CD8-positive, alpha-beta memory T cell (primary cell): ENCODE measurements at regions not wholly inside any gene's neighbourhood (a gene's known extent, or its start where the extent isn't known, plus 50 kb on each side); places are given as distances from the start of the nearest gene placed in this dataset.

Experiments
- CTCF ChIA-PET: fragments of 350-600 bp; sonication (Branson Sonifier 250); formaldehyde crosslinking; loops from one replicate; lab custom pipeline; 2021; ENCODE audit warnings: antibody characterized with exemption; lab: Charles Lee
- POLR2A ChIA-PET: fragments of 350-600 bp; sonication (Branson Sonifier 250); formaldehyde crosslinking; loops from one replicate; lab custom pipeline; 2021; ENCODE audit warnings: antibody characterized with exemption; lab: Charles Lee
- DNase-seq, 5 donors: peaks; one replicate each; pipeline versions ENCODE4 v3.0.0 to v3.0.0-alpha.2; 2020 to 2022; ENCODE audit warnings: mixed read lengths in 1 of 5
- H3K27ac ChIP-seq: one replicate; pipeline ENCODE4 v1.7.0; 2013; ENCODE audit warnings: low read depth, mild to moderate bottlenecking, low read length, moderate library complexity
- H3K27me3 ChIP-seq: 2 replicates; pipeline ENCODE4 v1.7.0; 2013; ENCODE audit warnings: low read length, mild to moderate bottlenecking; ENCODE audit not compliant: insufficient read depth, poor library complexity, severe bottlenecking
- H3K36me3 ChIP-seq: 2 replicates; pipeline ENCODE4 v1.7.0; 2013; ENCODE audit warnings: mild to moderate bottlenecking, low read length, moderate library complexity; ENCODE audit not compliant: insufficient read depth
- H3K4me1 ChIP-seq: 2 replicates; pipeline ENCODE4 v1.7.0; 2013; ENCODE audit warnings: mild to moderate bottlenecking, low read length, moderate library complexity; ENCODE audit not compliant: insufficient read depth
- H3K4me3 ChIP-seq: 2 replicates; pipeline ENCODE4 v1.7.0; 2013; ENCODE audit warnings: mild to moderate bottlenecking, low read length
- H3K9me3 ChIP-seq: 2 replicates; pipeline ENCODE4 v1.7.0; 2013; ENCODE audit warnings: mild to moderate bottlenecking, low read length
- H3K27ac Mint-ChIP-seq, 8 donors: one replicate each; pipeline ENCODE4 v1.8.0; 2020 to 2021; ENCODE audit warnings: mixed read lengths in 8 of 8, mild to moderate bottlenecking in 6 of 8, inconsistent platforms in 3 of 8, moderate library complexity in 3 of 8
- H3K27me3 Mint-ChIP-seq, 2 donors: one replicate each; pipeline ENCODE4 v1.8.0; 2020 to 2021; ENCODE audit warnings: mixed read lengths in 2 of 2, mild to moderate bottlenecking in 1 of 2, moderate library complexity in 1 of 2
- H3K36me3 Mint-ChIP-seq, 3 donors: one replicate each; pipeline ENCODE4 v1.8.0; 2020 to 2021; ENCODE audit warnings: mixed read lengths in 3 of 3, inconsistent platforms in 1 of 3, mild to moderate bottlenecking in 1 of 3
- H3K4me1 Mint-ChIP-seq, 3 donors: one replicate each; pipeline ENCODE4 v1.8.0; 2020 to 2021; ENCODE audit warnings: mixed read lengths in 3 of 3, inconsistent platforms in 1 of 3, mild to moderate bottlenecking in 1 of 3
- H3K4me3 Mint-ChIP-seq, 7 donors: one replicate each; pipeline ENCODE4 v1.8.0; 2020 to 2021; ENCODE audit warnings: mixed read lengths in 7 of 7, mild to moderate bottlenecking in 6 of 7, moderate library complexity in 4 of 7, inconsistent platforms in 2 of 7
- H3K9me3 Mint-ChIP-seq, 5 donors: one replicate each; pipeline ENCODE4 v1.8.0; 2020 to 2022; ENCODE audit warnings: mixed read lengths in 5 of 5, mild to moderate bottlenecking in 3 of 5, moderate library complexity in 2 of 5, inconsistent platforms in 1 of 5

DNA sequence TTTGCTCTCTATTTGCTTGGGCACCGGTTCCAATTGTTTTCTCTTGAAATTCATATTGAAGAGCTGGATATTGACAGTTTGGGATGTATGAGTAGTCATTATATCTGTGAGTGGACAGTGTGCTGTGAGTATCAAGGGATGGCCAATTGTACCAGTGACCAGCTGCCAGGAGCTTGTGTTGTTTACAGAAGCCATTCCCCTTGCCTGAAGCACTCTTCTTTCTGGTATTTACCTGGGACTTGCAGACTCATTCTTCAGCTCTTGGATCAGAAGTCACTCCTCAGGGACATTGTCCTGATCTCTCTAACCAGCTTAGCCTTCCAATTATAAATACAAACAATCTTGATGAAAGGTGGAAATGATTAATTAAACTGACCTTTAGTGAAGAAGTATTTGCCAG, 438.3 kb upstream of the LRATD1 start:
- ChIA-PET CTCF (no interaction called here), POLR2A (no interaction called here)
- no peak overlapping the region for H3K4me3 ChIP-seq
- H3K4me1 ChIP-seq: no peaks in the 10 kb centered on the region
- no peaks in the 10 kb centered on the region for H3K36me3 ChIP-seq
- H3K9me3 Mint-ChIP-seq: peaks cover 2 to 15% (median 10%) of the 10 kb centered on the region in 5 donors
- no peak overlapping the region for H3K27ac Mint-ChIP-seq
- H3K27me3 Mint-ChIP-seq: no peaks in the 10 kb centered on the region
- no peak overlapping the region for H3K4me3 Mint-ChIP-seq
- H3K36me3 Mint-ChIP-seq: no peaks in the 10 kb centered on the region
- no peak overlapping the region for H3K27ac ChIP-seq
- H3K9me3 ChIP-seq: no peaks in the 10 kb centered on the region
- H3K4me1 Mint-ChIP-seq: no peaks in the 10 kb centered on the region
- no peak for DNase-seq
- H3K27me3 ChIP-seq: no peaks in the 10 kb centered on the region

- H3K27ac Mint-ChIP-seq: no peak overlapping the region
- H3K27me3 Mint-ChIP-seq: no peaks in the 10 kb centered on the region
- no peaks in the 10 kb centered on the region for H3K4me1 ChIP-seq
- ChIA-PET CTCF (no interaction called here), POLR2A (no interaction called here)
- no peak overlapping the region for H3K4me3 ChIP-seq
- no peak overlapping the region for H3K4me3 Mint-ChIP-seq
- no peaks in the 10 kb centered on the region for H3K4me1 Mint-ChIP-seq
- no peak overlapping the region for H3K27ac ChIP-seq
- H3K27me3 ChIP-seq: no peaks in the 10 kb centered on the region
- DNase-seq: no peak
- no peaks in the 10 kb centered on the region for H3K36me3 Mint-ChIP-seq
- H3K36me3 ChIP-seq: no peaks in the 10 kb centered on the region
- H3K9me3 ChIP-seq: no peaks in the 10 kb centered on the region
- peaks cover 5 to 19% (median 9%) of the 10 kb centered on the region in 5 donors for H3K9me3 Mint-ChIP-seq
Observed at GRCh38 chr2:14197293-14197692, 435.2 kb upstream of the LRATD1 start.

- ChIA-PET CTCF (no interaction called here), POLR2A (no interaction called here)
- Mint-ChIP-seq H3K9me3 (peaks cover 4 to 21% (median 9%) of the 10 kb centered on the region in 5 donors), H3K4me3 (no peak overlapping the region), H3K36me3 (no peaks in the 10 kb centered on the region), H3K27ac (no peak overlapping the region), H3K4me1 (no peaks in the 10 kb centered on the region), H3K27me3 (no peaks in the 10 kb centered on the region)
- no peaks in the 10 kb centered on the region for H3K4me1 ChIP-seq
- no peak for DNase-seq
- H3K4me3 ChIP-seq: no peak overlapping the region
- no peak overlapping the region for H3K27ac ChIP-seq
- no peaks in the 10 kb centered on the region for H3K27me3 ChIP-seq
- H3K36me3 ChIP-seq: no peaks in the 10 kb centered on the region
- no peaks in the 10 kb centered on the region for H3K9me3 ChIP-seq
Observed at GRCh38 chr2:14199040-14199439, 433.5 kb upstream of the LRATD1 start.

DNA sequence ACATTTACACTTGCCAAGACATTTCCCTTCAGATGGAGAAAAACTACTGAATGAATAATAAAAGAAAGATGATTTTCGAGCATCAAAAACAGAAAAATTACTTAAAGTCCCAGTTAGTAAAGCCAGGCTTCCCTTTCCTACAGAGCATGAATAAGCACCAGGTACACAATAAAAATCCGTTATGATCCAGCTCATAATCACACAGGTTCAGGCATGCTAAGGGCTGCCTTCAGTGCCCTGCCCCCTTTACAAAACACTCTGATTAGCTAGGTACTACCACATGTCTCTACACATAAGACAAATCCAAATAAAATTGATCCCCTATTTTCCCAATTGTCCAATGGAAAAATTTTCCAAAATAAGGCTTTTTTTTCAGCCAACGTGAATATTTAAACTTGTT, 413.2 kb upstream of the LRATD1 start:
- Mint-ChIP-seq H3K9me3 (peaks cover 0 to 21% (median 9%) of the 10 kb centered on the region in 5 donors), H3K4me3 (no peak overlapping the region), H3K27me3 (no peaks in the 10 kb centered on the region), H3K4me1 (no peaks in the 10 kb centered on the region), H3K27ac (no peak overlapping the region), H3K36me3 (no peaks in the 10 kb centered on the region)
- Histone ChIP-seq H3K27ac (no peak overlapping the region), H3K4me3 (no peak overlapping the region), H3K27me3 (no peaks in the 10 kb centered on the region), H3K4me1 (no peaks in the 10 kb centered on the region), H3K9me3 (no peaks in the 10 kb centered on the region), H3K36me3 (no peaks in the 10 kb centered on the region)
- CTCF ChIA-PET: no interaction called here
- POLR2A ChIA-PET: no interaction called here
- no peak for DNase-seq

DNA sequence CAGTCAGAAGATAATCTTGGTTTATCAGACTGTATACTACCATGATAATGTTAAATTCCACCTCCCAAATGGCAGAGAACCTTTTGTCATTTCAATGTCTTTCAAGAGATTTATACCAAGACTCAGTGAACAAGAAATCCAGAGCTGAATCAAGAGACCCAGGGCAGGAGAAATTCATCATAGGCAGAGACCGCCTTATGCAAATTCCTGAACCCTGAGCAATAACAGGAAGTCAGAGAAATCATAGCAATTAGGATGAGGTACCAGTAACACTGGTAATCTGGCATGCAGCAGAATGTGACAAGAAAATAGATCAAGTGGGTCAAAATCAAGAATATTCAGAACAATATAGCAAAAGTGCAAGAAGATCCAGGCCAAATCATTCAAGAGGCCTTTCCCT, 412.4 kb upstream of the LRATD1 start:
- Mint-ChIP-seq H3K4me3 (no peak overlapping the region), H3K4me1 (no peaks in the 10 kb centered on the region), H3K27ac (no peak overlapping the region), H3K36me3 (no peaks in the 10 kb centered on the region), H3K27me3 (no peaks in the 10 kb centered on the region), H3K9me3 (peaks cover 0 to 21% (median 9%) of the 10 kb centered on the region in 5 donors)
- no peak for DNase-seq
- CTCF ChIA-PET: no interaction called here
- Histone ChIP-seq H3K4me3 (no peak overlapping the region), H3K4me1 (no peaks in the 10 kb centered on the region), H3K27me3 (no peaks in the 10 kb centered on the region), H3K36me3 (no peaks in the 10 kb centered on the region), H3K9me3 (no peaks in the 10 kb centered on the region), H3K27ac (no peak overlapping the region)
- POLR2A ChIA-PET: no interaction called here

GRCh38 chr2:14221466-14221865, 411.1 kb upstream of the LRATD1 start:
- Histone ChIP-seq H3K4me1 (no peaks in the 10 kb centered on the region), H3K9me3 (no peaks in the 10 kb centered on the region), H3K27ac (no peak overlapping the region), H3K4me3 (no peak overlapping the region), H3K27me3 (no peaks in the 10 kb centered on the region), H3K36me3 (no peaks in the 10 kb centered on the region)
- DNase-seq: no peak
- POLR2A ChIA-PET: no interaction called here
- Mint-ChIP-seq H3K9me3 (peaks cover 0 to 17% (median 10%) of the 10 kb centered on the region in 5 donors), H3K36me3 (no peaks in the 10 kb centered on the region), H3K4me3 (no peak overlapping the region), H3K27me3 (no peaks in the 10 kb centered on the region), H3K4me1 (no peaks in the 10 kb centered on the region), H3K27ac (no peak overlapping the region)
- CTCF ChIA-PET: no interaction called here

DNA sequence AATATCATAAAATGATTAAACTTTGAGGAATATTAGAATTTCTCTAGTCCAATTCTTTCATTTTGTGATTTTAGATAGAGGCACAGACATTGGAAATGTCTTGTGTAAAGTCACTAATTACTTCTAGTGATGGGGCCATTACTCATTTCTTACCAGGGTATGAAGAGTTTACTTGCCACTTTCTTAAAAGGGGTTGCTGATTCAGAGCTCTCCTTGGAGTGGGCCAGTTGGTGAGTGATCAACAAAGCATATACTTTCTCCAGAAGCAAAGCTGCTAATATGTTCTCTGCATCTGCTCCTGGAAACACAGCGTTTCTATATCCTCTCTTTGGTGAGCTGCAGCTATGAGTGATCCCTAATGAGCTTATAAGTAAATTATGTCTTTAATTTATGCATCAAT, 408.9 kb upstream of the LRATD1 start:
- Mint-ChIP-seq H3K36me3 (no peaks in the 10 kb centered on the region), H3K9me3 (peaks cover 2 to 15% (median 11%) of the 10 kb centered on the region in 5 donors), H3K4me3 (no peak overlapping the region), H3K4me1 (no peaks in the 10 kb centered on the region), H3K27me3 (no peaks in the 10 kb centered on the region), H3K27ac (no peak overlapping the region)
- no peaks in the 10 kb centered on the region for H3K36me3 ChIP-seq
- POLR2A ChIA-PET: no interaction called here
- no peaks in the 10 kb centered on the region for H3K9me3 ChIP-seq
- H3K4me1 ChIP-seq: no peaks in the 10 kb centered on the region
- no peaks in the 10 kb centered on the region for H3K27me3 ChIP-seq
- CTCF ChIA-PET: no interaction called here
- H3K4me3 ChIP-seq: no peak overlapping the region
- no peak for DNase-seq
- H3K27ac ChIP-seq: no peak overlapping the region

DNA sequence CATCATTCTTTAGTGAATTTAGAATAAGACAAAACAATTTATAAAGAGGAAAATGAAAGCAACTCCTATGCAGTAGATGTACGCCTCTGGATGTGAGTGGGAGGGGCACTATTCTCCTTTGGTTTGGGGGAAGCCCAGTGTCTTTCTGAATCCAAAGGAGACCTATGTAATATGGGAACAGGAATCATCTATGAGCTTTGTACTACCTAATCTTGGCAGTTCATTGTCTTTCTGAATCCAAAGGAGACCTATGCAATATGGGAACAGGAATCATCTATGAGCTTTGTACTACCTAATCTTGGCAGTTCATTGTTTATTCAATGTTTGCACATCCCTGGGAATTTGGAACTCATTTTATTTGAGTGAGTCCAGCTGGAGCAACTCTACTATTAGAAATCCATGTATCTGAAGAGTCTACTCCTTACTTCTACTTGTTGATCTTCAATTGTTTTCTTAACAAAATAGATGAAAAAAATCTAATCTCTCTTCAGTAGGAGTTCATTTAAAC, 401.1 kb upstream of the LRATD1 start:
- ChIA-PET CTCF (no interaction called here), POLR2A (no interaction called here)
- Mint-ChIP-seq H3K27me3 (no peaks in the 10 kb centered on the region), H3K4me3 (no peak overlapping the region), H3K36me3 (no peaks in the 10 kb centered on the region), H3K9me3 (peaks cover 2 to 18% (median 15%) of the 10 kb centered on the region in 5 donors), H3K4me1 (no peaks in the 10 kb centered on the region), H3K27ac (no peak overlapping the region)
- Histone ChIP-seq H3K36me3 (no peaks in the 10 kb centered on the region), H3K4me3 (no peak overlapping the region), H3K4me1 (no peaks in the 10 kb centered on the region), H3K27ac (no peak overlapping the region), H3K9me3 (no peaks in the 10 kb centered on the region), H3K27me3 (no peaks in the 10 kb centered on the region)
- DNase-seq: no peak

- H3K4me3 ChIP-seq: no peak overlapping the region
- H3K27me3 ChIP-seq: no peaks in the 10 kb centered on the region
- H3K9me3 ChIP-seq: no peaks in the 10 kb centered on the region
- Mint-ChIP-seq H3K27me3 (no peaks in the 10 kb centered on the region), H3K27ac (no peak overlapping the region), H3K4me1 (no peaks in the 10 kb centered on the region), H3K4me3 (no peak overlapping the region), H3K9me3 (peaks cover 0 to 15% (median 11%) of the 10 kb centered on the region in 5 donors), H3K36me3 (no peaks in the 10 kb centered on the region)
- no peaks in the 10 kb centered on the region for H3K36me3 ChIP-seq
- DNase-seq: no peak
- POLR2A ChIA-PET: no interaction called here
- H3K4me1 ChIP-seq: no peaks in the 10 kb centered on the region
- H3K27ac ChIP-seq: no peak overlapping the region
- CTCF ChIA-PET: no interaction called here
Observed at GRCh38 chr2:14232217-14232616, 400.3 kb upstream of the LRATD1 start.
